Body of pancreas (tissue), 4 donors: ENCODE measurements at regions not wholly inside any gene's neighbourhood (a gene's known extent, or its start where the extent isn't known, plus 50 kb on each side); places are given as distances from the start of the nearest gene placed in this dataset.

ENCODE experiments used
- ATAC-seq: fragments of 150-250 bp; one replicate; pipeline ENCODE4 v1.9.1; 2016
- DNase-seq, 4 donors: peaks; one replicate each; pipeline ENCODE4 v3.0.0-alpha.2; 2019
- H3K27ac ChIP-seq, 4 donors: fragments of 200-600 bp; sonication (generic); 1 replicate in 3 of 4; 2 replicates in 1 of 4; pipeline versions ENCODE4 v1.5.1 to v1.6.1; 2016 to 2019; ENCODE audit warnings: mild to moderate bottlenecking in 1 of 4, mixed read lengths in 1 of 4, moderate library complexity in 1 of 4
- H3K27me3 ChIP-seq, 2 donors: fragments of 200-600 bp; sonication (generic); one replicate each; pipeline ENCODE4 v1.6.0; 2016; ENCODE audit warnings: mild to moderate bottlenecking in 1 of 2
- H3K36me3 ChIP-seq, 2 donors: fragments of 200-600 bp; sonication (generic); replicated peaks in 1 of 2; 2 replicates each; pipeline ENCODE4 v1.5.1; 2016; ENCODE audit warnings: low read depth in 2 of 2; ENCODE audit not compliant: insufficient read depth in 1 of 2
- H3K4me1 ChIP-seq: fragments of 200-600 bp; sonication (generic); one replicate; pipeline ENCODE4 v1.6.0; 2016
- H3K4me3 ChIP-seq, 2 donors: fragments of 200-600 bp; sonication (generic); 1 replicate in 1 of 2; 2 replicates in 1 of 2; pipeline ENCODE4 v1.5.1; 2016 to 2019
- H3K9me3 ChIP-seq, 3 donors: fragments of 200-600 bp; sonication (generic); 1 replicate in 2 of 3; 2 replicates in 1 of 3; pipeline ENCODE4 v1.5.1; 2016
- POLR2A ChIP-seq, 3 donors: fragments of 450-650 bp; IDR thresholded peaks; one replicate each; pipeline ENCODE4 v1.6.1; 2016; ENCODE audit warnings: antibody characterized with exemption in 3 of 3, mild to moderate bottlenecking in 2 of 3
- WGBS, 2 donors: methylation state at CpG; one replicate each; pipeline ENCODE4 v1.1.5; 2017; 5-methylcytosine and 5-hydroxymethylcytosine counted together
- intact Hi-C: fragments of 100-400 bp; cut with DNase I; formaldehyde crosslinking; loops from one replicate; pipeline ENCODE4 v1.15.1; 2023
- TF ChIP-seq, protein P1 (sequence below), 7 experiments: fragments of 450-650 bp in 4 of 7; fragments of 200-600 bp in 3 of 7; sonication (generic) in 3 of 7; IDR thresholded peaks; one replicate each; pipeline ENCODE4 v1.5.1; 2016 to 2019; ENCODE audit warnings: antibody characterized with exemption in 7 of 7

DNA sequence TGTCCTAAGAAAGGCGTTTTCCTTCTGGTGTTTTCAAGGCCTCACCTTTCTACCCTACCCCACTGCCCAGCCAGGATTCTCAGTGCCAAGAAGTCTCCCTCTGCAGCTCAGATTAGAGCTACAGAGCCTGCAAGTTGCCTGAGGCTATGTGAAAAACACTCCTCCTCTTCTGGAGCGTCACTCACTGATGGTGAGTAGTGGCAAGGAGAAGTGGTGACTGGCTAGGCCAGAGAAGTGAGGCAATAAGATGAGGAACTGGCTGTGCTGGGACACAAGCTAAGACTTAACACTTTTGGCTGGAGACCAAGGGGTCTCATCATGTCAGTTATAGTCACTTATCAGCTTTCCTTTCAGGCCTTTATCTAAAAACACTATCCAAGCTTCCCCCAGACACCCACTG is 86.7 kb upstream of the PRKAR2B start:
- intact Hi-C loops = no loop called here
- Histone ChIP-seq H3K9me3 (no peaks in the 10 kb centered on the region), H3K4me3 (no peak overlapping the region), H3K4me1 (no peaks in the 10 kb centered on the region), H3K27me3 (no peaks in the 10 kb centered on the region), H3K36me3 (no peaks in the 10 kb centered on the region), H3K27ac (no peak overlapping the region)
- no peak for TF ChIP-seq POLR2A (IDR thresholded peaks at IDR 0.05)
- TF ChIP-seq, protein P1, sequence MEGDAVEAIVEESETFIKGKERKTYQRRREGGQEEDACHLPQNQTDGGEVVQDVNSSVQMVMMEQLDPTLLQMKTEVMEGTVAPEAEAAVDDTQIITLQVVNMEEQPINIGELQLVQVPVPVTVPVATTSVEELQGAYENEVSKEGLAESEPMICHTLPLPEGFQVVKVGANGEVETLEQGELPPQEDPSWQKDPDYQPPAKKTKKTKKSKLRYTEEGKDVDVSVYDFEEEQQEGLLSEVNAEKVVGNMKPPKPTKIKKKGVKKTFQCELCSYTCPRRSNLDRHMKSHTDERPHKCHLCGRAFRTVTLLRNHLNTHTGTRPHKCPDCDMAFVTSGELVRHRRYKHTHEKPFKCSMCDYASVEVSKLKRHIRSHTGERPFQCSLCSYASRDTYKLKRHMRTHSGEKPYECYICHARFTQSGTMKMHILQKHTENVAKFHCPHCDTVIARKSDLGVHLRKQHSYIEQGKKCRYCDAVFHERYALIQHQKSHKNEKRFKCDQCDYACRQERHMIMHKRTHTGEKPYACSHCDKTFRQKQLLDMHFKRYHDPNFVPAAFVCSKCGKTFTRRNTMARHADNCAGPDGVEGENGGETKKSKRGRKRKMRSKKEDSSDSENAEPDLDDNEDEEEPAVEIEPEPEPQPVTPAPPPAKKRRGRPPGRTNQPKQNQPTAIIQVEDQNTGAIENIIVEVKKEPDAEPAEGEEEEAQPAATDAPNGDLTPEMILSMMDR (IDR thresholded peaks at IDR 0.05) = no peak
- 74 to 89% methylated on average over 2 of the region's 2 CpGs for WGBS, 2 donors
- peak in 1 of 4 donors; percentile 56 for DNase-seq
- ATAC-seq = no peak

DNA sequence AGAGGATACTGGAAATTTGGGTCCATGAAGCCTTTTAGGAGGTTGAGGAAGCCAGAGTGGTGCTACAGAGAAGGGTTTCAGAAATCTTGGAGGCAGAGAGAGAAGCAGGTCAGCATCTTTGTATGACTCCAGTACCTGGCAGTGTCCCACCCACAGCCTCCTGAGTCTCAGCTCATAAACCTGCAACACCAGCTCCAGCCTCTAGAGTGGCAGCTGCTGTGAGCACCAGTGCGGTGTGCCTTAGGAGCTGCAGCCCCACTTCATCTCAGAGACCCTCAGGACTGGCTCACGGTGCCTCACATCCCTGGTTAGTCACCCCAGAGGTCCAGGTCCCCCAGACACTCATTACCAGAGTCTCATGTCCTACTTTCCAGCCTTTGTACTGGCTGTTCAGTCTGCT is 84.8 kb upstream of the PRKAR2B start:
- H3K9me3 ChIP-seq = no peaks in the 10 kb centered on the region
- intact Hi-C loops = no loop called here
- no peak overlapping the region for H3K4me3 ChIP-seq
- DNase-seq = no peak
- no peaks in the 10 kb centered on the region for H3K27me3 ChIP-seq
- ATAC-seq = no peak
- TF ChIP-seq POLR2A (IDR thresholded peaks at IDR 0.05) = no peak
- TF ChIP-seq, protein P1 (IDR thresholded peaks at IDR 0.05) = no peak
- H3K4me1 ChIP-seq = no peaks in the 10 kb centered on the region
- H3K36me3 ChIP-seq = no peaks in the 10 kb centered on the region
- WGBS, 2 donors = 0 to 35% methylated on average over 1 to 2 of the region's 2 CpGs
- no peak overlapping the region for H3K27ac ChIP-seq

DNA sequence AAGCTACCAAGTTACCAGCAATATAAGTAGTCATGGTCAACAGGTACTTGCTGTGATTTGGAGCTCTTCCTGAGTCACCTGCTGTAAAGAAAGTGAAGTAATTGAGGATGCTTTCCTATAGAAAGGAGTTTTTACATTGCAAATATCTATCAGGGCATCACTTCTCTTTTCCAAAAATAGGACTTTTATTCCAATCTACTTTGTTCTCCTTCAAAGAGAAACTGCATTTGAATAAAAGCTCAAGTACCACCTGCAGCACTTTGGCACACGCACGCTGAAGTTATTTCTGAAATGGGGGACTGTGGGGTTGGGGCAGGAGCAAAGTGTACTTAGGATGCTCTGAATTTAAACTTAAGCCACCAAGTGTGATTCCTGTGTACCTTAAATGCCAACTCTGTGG is 81.8 kb upstream of the PRKAR2B start:
- Histone ChIP-seq H3K27ac (no peak overlapping the region), H3K4me3 (no peak overlapping the region), H3K36me3 (no peaks in the 10 kb centered on the region), H3K27me3 (no peaks in the 10 kb centered on the region), H3K9me3 (no peaks in the 10 kb centered on the region), H3K4me1 (no peaks in the 10 kb centered on the region)
- ATAC-seq (no peak), DNase-seq (no peak)
- WGBS, 2 donors = 88 to 100% methylated on average over 2 of the region's 2 CpGs
- TF ChIP-seq, protein P1 (IDR thresholded peaks at IDR 0.05) = no peak
- no peak for TF ChIP-seq POLR2A (IDR thresholded peaks at IDR 0.05)
- intact Hi-C loops = no loop called here

DNA sequence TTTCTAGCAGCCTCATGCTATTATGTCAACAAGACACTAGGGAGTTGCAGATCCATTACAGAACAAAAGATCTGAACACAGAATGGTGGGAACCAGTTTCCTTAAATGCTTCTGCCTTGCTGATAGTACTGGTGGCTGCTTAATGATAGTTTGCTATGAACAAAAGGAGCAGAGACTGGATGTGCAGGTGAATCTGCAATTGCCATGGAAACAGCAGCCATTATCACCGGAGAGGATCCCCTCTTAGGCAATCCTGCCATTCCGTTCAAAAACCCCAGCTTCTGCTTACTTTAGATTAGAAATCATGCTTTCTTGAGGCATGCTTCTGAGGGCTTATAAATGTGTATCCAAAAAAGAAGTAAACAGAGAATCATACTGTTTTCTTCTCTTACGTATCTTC is 80.0 kb upstream of the PRKAR2B start:
- H3K4me1 ChIP-seq = no peaks in the 10 kb centered on the region
- WGBS, 2 donors = 48 to 50% methylated on average over 3 of the region's 3 CpGs
- intact Hi-C loops = no loop called here
- TF ChIP-seq, protein P1 (IDR thresholded peaks at IDR 0.05) = no peak
- H3K36me3 ChIP-seq = no peaks in the 10 kb centered on the region
- H3K9me3 ChIP-seq = no peaks in the 10 kb centered on the region
- H3K4me3 ChIP-seq = no peak overlapping the region
- H3K27ac ChIP-seq = no peak overlapping the region
- no peaks in the 10 kb centered on the region for H3K27me3 ChIP-seq
- ATAC-seq (no peak), DNase-seq (no peak)

DNA sequence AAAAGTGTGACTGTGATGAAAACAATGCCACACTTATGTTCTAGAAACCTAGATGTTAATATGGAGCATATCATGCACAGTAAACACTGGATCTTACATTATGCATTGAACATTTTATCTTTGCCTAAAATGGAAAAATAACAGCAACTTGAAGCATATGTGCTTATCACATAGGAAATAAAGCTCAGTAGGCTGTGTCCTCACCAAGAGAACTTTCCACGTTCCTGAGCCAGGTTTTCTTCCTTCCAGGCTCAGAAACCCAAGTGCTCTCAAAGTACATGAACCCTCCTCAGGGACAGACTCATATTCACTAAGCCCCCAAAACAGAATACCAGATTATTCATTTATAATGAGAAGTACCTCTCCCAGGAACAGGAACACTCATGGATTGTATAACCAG is 79.4 kb upstream of the PRKAR2B start:
- 65 to 71% methylated on average over 1 of the region's 1 CpG for WGBS, 2 donors

More for the DNA sequence above, 79.4 kb upstream of the PRKAR2B start:
- Histone ChIP-seq H3K27me3 (no peaks in the 10 kb centered on the region), H3K4me3 (no peak overlapping the region), H3K9me3 (no peaks in the 10 kb centered on the region), H3K27ac (no peak overlapping the region), H3K4me1 (no peaks in the 10 kb centered on the region), H3K36me3 (no peaks in the 10 kb centered on the region)
- DNase-seq = no peak
- ATAC-seq = no peak
- intact Hi-C loops = no loop called here
- TF ChIP-seq, protein P1 (IDR thresholded peaks at IDR 0.05) = no peak
- no peak for TF ChIP-seq POLR2A (IDR thresholded peaks at IDR 0.05)
